ENCODE measurements at regions not wholly inside any gene's neighbourhood (a gene's known extent, or its start where the extent isn't known, plus 50 kb on each side); places are given as distances from the start of the nearest gene placed in this dataset.
"Not testable (repeated sequence)": the region's sequence is repeated elsewhere in the genome, so short reads cannot be mapped to it uniquely, and the experiment has no call there.

DNA sequence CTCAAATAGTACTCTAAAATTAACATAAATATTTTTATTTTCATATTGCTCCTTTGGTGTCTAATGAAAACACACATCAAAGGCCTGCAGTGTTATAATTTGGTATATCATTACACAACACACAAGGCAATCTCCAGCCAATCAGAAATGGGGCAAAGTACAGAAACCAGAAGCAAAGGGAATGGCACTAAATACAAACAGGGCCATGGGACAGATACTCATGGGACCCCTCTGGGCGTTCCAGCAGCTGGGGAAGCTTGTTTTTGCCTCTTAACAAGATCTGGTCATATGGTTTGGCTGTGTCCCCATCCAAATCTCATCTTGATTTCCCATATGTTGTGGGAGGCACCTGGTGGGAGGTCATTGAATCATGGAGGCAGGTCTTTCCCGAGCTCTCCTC is 551.8 kb upstream of the NRP1 start:
- in situ Hi-C loops (cut with HindIII; ENCODE audit: low pct_unique_long_range_greater_than_20kb, low sequenced_read_pairs), result no loop called here
- DNase-seq (ENCODE audit: low read depth, low spot score), result no peak

DNA sequence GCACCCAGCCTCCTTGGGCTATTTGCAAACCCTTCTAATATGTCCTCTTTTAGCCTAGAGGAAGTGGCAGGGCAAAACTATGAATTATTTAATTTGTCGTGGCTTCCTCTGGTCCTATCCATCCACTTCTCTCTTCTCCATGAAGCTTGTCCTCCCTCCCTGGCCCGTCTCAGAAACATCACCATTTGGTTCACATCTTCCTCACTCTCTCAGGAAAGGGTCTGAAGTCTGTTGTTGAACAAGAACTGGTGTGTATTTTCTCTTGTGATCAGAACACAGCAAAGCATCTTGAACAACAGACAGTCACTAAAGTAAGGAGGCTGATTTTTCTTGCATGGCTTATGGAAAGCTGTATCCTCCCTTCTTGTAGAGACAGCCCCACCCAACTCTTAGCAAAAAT is 550.1 kb upstream of the NRP1 start:
- in situ Hi-C loops (cut with HindIII; ENCODE audit: low pct_unique_long_range_greater_than_20kb, low sequenced_read_pairs), result no loop called here
- no peak for DNase-seq (ENCODE audit: low read depth, low spot score)

DNA sequence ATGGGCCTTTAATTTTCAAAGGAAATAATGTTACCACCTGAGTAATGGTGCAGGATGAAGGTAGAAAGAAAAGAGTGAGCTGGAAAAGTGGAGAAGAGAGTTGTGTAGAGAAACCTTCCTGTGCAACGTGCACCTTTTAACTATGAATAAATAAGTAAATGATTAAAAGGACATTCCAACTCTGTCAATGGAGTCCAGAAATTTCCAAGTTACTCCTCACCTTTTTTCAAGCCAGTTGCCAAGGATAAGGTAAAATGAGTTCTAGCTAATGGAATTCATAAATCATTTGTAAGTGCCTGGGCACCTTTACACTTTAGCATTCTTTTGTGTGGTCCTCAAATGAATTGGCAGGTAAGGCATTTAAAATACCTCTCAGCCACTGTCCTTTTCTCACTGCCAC is 549.4 kb upstream of the NRP1 start:
- in situ Hi-C loops (cut with HindIII; ENCODE audit: low pct_unique_long_range_greater_than_20kb, low sequenced_read_pairs), result no loop called here
- no peak for DNase-seq (ENCODE audit: low read depth, low spot score)

DNA sequence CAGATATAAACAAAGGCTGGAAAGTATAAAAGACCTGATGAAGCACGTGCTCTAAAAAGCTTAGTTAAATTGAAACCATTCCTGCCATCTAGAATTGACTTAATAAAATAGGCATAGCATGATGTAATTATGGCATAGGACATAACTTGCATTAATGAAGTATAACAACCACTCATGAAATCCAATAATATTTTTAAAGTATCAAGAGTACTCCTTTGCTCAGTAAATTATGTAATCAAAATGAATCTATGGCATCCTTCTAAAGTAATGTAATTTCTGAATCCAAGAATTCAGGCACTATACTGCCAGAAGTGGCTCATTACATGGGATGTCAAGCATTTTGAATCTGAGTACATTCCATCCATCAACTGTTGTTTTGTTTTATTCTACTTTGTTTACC is 548.5 kb upstream of the NRP1 start:
- in situ Hi-C loops (cut with HindIII; ENCODE audit: low pct_unique_long_range_greater_than_20kb, low sequenced_read_pairs), result no loop called here
- no peak for DNase-seq (ENCODE audit: low read depth, low spot score)

DNA sequence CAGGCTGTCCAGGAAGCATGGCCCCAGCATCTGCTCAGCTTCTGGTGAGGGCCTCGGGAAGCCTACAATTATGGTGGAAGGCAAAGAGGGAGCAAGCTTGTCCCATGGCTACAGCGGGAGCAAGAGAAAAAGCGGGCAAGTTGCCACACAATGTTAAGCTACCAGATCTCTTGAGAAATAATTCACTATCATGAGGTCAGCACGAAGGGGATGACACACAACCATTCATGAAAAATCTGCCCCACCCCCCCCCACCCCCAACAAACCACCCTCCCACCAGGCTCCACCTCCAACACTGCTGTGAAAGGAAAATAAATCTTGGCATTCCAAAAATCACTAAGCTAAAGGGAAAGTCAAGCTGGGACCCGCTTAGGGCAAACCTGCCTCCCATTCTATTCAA is 545.8 kb upstream of the NRP1 start:
- no peak for DNase-seq (ENCODE audit: low read depth, low spot score)
- in situ Hi-C loops (cut with HindIII; ENCODE audit: low pct_unique_long_range_greater_than_20kb, low sequenced_read_pairs), result no loop called here

DNA sequence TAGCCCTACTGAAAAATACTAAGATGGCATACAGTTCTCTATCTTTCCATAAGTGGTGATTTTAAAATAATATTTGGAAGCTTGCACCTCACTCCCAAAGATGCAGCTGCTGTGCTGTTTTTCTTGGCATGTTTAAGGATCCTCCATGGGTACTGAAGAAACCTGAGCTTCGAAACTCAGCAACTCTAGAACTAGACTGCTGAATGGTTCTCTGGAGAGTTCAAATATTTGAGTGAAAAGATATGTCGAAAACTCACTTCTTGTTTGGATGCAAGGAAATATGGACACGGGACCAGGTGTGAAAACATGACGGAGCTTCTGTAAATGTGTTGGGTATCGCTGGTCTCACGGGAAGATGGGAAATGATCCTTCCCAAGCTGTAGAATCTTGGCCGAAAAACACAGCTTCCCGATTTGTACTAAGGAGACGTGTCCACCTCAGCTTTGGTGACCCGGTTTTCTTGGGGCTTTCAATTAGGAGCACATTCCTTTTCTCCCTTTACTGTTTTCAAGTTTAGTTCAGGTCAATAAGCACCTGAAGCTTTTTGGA is 543.8 kb upstream of the NRP1 start:
- DNase-seq (ENCODE audit: low read depth, low spot score), result no peak
- in situ Hi-C loops (cut with HindIII; ENCODE audit: low pct_unique_long_range_greater_than_20kb, low sequenced_read_pairs), result no loop called here

DNA sequence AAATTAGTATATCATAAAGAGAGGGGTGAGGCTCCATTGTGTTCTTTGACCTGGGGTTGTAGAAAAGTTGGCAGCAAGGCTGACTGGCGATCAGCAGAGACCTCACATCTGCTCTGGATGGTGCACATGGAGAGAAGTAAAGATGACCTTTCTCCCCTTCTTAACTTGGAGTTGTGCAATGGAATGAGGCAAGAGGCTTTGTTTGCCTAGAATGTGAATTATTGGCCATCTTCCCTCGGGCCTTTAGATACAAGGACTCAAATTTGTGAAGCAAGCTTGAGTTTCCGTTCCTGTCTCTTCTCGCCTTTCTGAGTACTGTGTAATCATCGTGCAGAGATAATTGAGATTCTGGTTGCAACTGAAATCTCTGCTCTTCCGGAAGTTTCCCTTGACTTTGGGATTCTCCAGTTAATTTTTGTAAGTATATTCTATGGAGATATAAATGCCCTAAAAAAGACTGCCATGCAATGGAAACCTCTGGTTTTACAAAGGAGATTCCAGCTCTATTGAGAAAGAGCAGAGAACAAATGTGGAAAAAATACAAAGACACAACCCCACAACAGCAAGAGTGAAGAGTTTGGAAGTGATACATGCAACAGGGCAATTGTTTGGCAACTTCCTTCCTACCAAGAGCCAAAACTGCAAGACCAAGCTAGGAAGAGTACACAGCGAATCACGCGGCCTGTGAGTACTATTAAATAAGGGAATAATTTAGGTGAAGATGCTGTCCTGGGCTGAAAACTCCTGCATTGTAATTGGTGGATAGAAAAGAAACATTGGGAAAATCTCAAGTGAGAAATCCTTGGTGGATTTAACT is 542.3 kb upstream of the NRP1 start:
- in situ Hi-C loops (cut with HindIII; ENCODE audit: low pct_unique_long_range_greater_than_20kb, low sequenced_read_pairs), result no loop called here
- DNase-seq (ENCODE audit: low read depth, low spot score), result no peak

DNA sequence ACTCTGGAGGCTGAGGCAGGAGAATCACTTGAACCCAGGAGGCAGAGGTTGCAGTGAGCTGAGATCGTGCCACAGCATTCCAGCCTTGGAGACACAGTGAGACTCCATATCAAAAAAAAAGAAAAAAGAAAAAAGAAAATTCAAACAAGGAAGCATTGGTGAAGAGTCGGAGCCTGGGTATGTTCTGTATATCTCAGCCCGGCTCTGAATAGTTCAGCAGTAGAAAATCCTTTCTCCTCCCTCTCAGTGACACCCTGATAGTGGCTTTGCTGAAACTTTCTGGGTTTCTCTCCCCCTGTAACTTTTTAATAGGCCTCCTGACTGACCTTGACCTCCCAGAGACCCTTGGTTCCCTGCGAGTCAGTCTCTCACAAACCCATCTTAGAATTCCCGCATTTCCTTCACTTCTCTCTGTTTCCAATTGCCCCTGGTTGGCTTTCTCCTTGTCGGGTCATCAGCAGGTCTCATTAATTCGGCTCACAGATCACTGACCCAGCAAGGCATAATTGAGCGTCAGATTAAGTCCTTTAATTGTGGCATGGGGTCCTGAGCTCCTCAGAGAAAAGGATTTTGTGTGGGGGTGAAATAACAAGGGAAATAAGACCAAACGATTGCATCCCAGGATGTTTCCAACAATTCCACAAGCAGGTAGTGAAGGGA is 541.6 kb upstream of the NRP1 start:
- no peak for DNase-seq (ENCODE audit: low read depth, low spot score)
- in situ Hi-C loops (cut with HindIII; ENCODE audit: low pct_unique_long_range_greater_than_20kb, low sequenced_read_pairs), result no loop called here

DNA sequence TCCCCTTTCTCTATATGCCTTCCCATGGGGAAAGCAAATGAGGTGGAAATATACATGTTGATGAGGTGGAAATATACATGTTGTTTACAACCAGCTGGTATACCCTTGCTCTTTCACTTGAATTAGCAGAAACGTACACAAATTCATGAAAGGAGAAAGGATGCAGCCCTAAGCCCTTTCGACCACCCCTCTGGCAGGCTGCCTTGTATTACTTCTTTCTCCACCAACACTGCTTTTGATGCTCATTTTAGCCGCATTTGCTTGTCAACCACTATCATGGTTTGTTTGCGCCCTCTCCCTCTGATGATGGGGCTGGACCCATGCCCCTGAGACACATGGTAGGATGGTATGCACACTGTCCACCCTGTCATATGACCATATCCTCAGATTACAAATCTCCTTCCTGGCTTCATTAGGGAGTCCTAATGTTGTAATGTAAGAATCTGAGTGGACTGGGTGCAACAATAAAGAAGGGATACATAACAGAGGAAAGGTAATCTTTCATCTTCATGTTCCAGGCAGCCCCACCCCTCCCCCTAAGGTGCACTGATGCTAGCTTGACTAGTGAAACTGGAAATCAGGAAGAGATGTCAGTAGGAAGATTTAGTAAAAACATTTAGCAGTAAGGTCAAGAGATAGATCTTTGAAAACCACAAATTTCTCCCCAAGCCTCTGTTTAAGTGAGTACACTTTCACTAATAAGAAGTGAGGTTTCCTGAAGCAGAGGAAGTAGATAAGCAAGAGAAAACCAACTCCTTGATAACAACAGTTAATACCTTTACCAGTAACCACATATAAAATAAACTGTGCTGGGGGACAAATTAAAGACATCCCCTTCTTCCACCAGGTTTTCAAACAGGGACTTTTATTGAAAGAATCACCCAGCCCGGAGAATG is 536.8 kb upstream of the NRP1 start:
- no peak for DNase-seq (ENCODE audit: low read depth, low spot score)
- in situ Hi-C loops (cut with HindIII; ENCODE audit: low pct_unique_long_range_greater_than_20kb, low sequenced_read_pairs), result no loop called here

DNA sequence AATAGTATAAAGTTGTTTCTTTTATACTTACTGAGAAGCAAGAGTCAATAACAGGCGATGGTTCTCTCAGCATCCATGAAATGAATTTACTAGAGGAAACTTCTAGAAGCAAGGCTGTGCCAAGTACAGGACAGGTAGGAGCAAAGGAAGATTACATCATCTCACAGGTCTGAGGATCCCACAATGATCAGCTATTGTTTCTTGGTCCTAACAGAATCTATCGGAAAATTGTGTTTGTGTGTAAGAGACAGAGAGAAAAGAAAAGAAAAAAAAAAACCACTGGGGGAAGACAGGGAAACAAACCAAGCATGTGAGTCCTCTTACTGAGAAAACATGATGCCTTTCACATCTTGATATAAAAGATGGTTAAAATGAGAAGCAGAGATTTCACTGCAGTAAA is 535.0 kb upstream of the NRP1 start:
- in situ Hi-C loops (cut with HindIII; ENCODE audit: low pct_unique_long_range_greater_than_20kb, low sequenced_read_pairs), result no loop called here
- no peak for DNase-seq (ENCODE audit: low read depth, low spot score)

DNA sequence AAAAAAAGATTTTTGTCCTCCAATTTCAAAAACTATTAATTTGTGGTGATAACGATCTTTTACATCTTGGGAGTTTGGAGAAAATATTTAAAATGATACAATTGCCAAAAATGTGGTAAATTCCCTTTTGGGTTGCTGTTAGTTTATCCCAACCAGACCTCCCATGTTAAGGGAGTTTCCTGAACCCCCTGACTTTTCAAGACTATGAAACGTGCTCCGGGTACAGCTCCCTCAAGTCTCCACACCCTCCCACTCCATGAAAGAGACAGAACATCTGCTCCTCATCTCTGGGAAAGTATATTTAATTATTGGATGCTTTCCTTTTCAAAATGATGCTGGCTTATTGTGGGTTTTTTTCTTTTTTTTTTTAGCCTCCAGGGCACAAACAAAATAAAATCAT is 534.6 kb upstream of the NRP1 start:
- DNase-seq (ENCODE audit: low read depth, low spot score), result no peak
- in situ Hi-C loops (cut with HindIII; ENCODE audit: low pct_unique_long_range_greater_than_20kb, low sequenced_read_pairs), result no loop called here

DNA sequence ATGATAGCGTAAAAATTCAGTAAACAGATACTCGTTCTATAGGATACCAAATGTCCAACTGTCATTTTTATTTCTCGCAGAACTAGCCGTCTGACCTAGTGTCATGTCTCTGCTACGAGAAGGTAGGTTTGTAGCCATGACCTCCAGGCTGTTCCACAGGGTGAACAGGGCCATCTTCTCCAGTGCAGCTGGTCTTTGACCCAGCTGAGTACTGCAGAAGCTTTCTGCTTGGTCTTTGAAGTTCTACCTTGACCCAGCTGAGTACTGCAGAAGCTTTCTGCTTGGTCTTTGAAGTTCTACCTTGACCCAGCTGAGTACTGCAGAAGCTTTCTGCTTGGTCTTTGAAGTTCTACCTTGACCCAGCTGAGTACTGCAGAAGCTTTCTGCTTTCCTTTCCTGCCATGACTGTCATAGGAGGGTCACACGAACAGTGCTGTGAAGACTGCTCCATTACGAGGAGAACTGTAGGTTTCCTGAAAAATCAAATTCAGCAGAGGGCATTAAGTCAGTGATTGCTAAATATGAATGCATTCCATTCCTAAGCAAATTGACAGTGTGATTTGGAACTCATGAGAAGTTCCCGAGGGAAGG is 532.8 kb upstream of the NRP1 start:
- in situ Hi-C loops (cut with HindIII; ENCODE audit: low pct_unique_long_range_greater_than_20kb, low sequenced_read_pairs); DNase-seq (ENCODE audit: low read depth, low spot score): not testable (repeated sequence)

DNA sequence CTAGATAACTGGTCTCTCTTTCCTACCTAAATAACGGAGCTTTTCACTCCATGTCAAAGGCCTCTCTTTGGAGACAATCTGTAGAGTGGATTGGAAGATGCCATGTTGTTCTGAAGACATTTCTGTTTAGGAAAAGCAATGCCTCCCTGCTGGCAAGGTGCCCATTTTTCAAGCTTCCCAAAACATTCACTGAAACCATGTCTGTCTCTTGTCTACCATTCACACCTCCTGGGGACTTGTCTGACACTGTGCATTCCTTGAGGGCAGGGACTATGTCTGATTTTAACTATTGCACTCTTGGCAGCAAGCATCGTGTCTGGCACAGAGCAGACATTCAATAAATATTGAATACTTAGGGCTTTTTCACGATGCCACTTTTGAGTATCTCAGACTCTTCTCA is 528.9 kb upstream of the NRP1 start:
- in situ Hi-C loops (cut with HindIII; ENCODE audit: low pct_unique_long_range_greater_than_20kb, low sequenced_read_pairs), result no loop called here
- DNase-seq (ENCODE audit: low read depth, low spot score), result no peak

DNA sequence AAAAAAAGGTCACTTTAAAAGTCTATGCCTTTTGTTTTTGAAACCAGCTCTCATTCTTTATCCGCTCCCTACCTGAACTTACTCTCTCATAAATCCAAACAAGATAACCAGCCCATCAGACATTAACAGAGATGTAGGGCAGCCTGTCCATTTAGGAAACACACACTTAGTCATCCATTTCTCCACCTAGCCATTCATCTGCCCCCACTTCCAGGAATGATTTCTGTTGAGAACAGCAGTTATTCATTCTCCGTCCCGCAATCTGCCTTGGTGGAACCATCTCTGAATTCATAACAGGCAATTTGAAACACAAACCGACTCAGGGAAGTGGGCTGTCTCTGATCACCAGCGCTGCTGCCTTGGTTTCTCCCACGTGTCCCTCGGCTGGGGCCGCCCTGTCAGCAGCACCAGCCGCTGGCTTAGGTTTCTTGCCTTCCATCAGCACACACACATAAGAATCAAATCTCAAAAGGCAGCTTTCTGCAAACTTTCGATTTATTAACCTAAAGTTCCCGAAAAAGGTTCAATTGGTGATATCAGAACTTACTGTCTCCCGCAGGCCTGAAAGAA is 528.2 kb upstream of the NRP1 start:
- no peak for DNase-seq (ENCODE audit: low read depth, low spot score)
- in situ Hi-C loops (cut with HindIII; ENCODE audit: low pct_unique_long_range_greater_than_20kb, low sequenced_read_pairs), result no loop called here

DNA sequence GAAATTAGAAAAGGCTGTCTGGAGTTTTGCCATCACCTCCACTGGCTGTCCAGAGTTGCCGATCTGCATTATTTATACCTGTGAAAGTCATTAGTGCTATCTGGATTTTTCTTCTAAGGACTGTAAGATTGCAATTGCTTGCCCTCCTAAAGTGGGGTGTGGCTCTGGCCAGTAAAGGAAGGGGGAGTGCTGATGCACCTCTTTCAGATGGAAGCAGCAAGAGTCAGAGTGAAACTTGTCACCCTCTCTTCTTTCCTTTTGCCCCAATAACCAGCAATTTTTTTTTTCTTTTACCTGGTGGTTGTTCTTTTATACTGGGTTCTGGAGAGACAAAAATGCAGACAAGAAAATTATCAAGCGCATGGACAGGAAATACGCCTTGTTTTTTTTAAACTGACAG is 527.4 kb upstream of the NRP1 start:
- no peak for DNase-seq (ENCODE audit: low read depth, low spot score)
- in situ Hi-C loops (cut with HindIII; ENCODE audit: low pct_unique_long_range_greater_than_20kb, low sequenced_read_pairs), result no loop called here

DNA sequence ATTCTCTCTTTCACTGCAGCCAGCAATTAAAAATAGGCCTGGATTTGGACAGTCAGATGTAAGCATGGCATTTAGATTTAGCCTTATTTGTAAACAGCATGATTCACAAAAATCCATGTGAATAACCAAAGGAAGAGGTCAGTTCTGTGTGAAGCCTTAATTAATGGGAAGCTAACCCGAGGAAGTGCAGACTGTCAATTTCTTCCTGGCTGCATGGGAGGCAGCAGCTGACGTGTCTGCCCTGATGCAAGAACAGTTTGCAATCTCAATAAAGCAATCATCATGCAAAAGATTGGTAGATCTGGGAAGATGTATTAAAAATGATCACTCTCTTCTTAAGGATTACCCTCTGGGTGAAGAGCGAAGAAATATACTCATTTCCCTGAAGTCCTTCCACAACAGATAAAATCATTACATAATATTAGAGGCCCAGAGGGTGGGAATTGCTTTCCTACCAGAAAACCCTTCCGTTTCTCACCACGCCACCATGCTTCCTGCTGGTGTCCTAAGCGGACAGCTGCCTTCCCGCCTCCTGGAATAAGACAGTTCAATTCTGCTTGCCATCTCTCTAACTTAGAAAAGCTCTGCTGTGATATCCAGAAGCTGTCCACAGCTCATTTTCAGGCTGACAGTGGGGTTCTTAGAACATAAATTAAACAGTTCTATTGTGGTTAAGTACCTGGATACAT is 526.7 kb upstream of the NRP1 start:
- DNase-seq (ENCODE audit: low read depth, low spot score), result no peak
- in situ Hi-C loops (cut with HindIII; ENCODE audit: low pct_unique_long_range_greater_than_20kb, low sequenced_read_pairs), result no loop called here

DNA sequence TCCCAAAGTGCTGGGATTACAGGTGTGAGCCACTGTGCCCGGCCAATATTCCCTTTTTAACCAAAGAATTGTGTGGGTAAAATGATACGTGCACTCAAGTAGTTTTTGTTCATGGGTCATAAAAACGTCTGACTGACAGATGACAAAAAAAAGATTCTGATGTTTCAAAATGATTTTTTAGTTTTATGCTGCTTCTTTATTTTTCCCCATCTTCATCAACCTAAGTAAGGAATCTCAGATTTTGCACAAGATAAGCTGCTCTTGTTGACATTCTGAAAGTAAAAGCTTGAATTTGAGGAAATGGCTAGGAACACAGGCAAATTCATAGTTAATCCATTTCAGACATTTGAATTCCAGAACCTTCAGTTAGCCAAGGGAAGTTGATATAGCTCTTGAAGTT is 526.1 kb upstream of the NRP1 start:
- in situ Hi-C loops (cut with HindIII; ENCODE audit: low pct_unique_long_range_greater_than_20kb, low sequenced_read_pairs), result no loop called here
- DNase-seq (ENCODE audit: low read depth, low spot score), result no peak
